ENCODE measurements at regions not wholly inside any gene's neighbourhood (a gene's known extent, or its start where the extent isn't known, plus 50 kb on each side); places are given as distances from the start of the nearest gene placed in this dataset.
"Not testable (repeated sequence)": the region's sequence is repeated elsewhere in the genome, so short reads cannot be mapped to it uniquely, and the experiment has no call there.

DNA sequence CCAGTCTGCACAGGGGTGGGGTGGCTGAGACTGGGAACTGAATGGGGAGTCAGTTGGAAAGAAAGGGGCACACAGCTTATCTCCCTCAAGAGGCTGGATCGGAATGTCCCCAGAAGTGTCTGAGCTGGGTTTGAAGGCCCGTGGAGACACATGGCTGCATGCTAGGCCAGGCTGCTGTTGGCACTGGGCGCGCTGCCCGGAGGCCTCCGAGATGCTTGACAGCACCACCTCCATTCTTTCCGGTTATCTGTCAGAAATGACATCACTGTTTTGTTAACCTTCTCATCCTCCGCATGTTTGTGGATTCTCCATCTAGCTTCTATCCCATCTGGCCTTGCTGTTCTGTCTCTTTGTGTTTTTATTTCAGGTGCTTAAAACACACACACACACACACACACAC is 85.5 kb downstream of the APIP start:
- ChIA-PET CTCF (no interaction called here), POLR2A (no interaction called here)
- H3K9me3 Mint-ChIP-seq (ENCODE audit: insufficient read depth) = no peaks in the 10 kb centered on the region
- no peak for ATAC-seq
- no peaks in the 10 kb centered on the region for H3K36me3 Mint-ChIP-seq (ENCODE audit: low read depth)
- no peak overlapping the region for H3K4me3 Mint-ChIP-seq
- no peak for DNase-seq
- no peak overlapping the region for H3K27ac Mint-ChIP-seq
- peaks cover 4% of the 10 kb centered on the region for H3K27me3 Mint-ChIP-seq (ENCODE audit: low read depth)
- no peaks in the 10 kb centered on the region for H3K4me1 Mint-ChIP-seq (ENCODE audit: low read depth)

DNA sequence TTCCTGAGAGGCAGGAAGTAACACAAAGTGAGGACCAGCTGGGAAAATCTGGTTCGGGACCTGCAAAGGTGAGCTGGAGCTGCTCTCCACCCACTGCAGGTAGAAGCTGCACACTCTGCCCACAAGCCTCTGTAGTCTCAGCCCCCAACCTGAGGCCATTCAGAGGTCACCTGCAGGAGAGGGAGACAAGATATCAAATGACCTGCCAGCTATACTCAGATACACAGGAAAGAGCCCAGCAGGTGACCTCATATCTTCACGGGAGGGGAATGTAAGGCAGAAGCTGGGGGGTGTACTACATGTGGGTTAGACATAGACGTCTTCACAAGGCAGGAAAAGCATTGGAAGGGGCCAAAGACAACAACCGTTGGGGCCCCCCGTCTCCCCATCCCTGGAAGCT is 86.1 kb downstream of the APIP start:
- H3K9me3 Mint-ChIP-seq (ENCODE audit: insufficient read depth) = no peaks in the 10 kb centered on the region
- H3K4me1 Mint-ChIP-seq (ENCODE audit: low read depth) = no peaks in the 10 kb centered on the region
- ChIA-PET CTCF (no interaction called here), POLR2A (no interaction called here)
- H3K27ac Mint-ChIP-seq = no peak overlapping the region
- H3K27me3 Mint-ChIP-seq (ENCODE audit: low read depth) = peaks cover 2% of the 10 kb centered on the region
- DNase-seq (no peak), ATAC-seq (no peak)
- H3K4me3 Mint-ChIP-seq = no peak overlapping the region
- no peaks in the 10 kb centered on the region for H3K36me3 Mint-ChIP-seq (ENCODE audit: low read depth)

DNA sequence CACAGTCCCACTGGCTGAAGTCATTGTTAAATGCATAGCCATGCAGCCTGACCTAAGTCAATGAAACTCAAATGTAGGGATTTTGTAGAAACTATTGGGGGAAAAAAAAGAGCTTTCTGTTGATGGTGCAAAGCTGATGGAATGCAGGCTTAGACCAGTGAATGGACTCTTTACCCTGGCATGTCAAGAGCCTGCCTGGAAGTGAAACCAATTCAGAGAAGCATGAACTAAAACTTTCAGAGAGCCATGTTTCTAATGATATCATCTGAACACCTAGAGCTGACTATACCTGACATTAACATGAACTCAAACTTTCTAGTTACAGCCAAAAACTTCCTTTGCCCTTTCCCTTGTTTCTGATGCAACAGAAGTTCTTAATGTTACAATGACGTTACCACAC is 89.0 kb downstream of the APIP start:
- ATAC-seq (no peak), DNase-seq (no peak)
- Mint-ChIP-seq H3K27ac (no peak overlapping the region), H3K36me3 (ENCODE audit: low read depth) (no peaks in the 10 kb centered on the region), H3K9me3 (ENCODE audit: insufficient read depth) (no peaks in the 10 kb centered on the region), H3K27me3 (ENCODE audit: low read depth) (peaks cover 4% of the 10 kb centered on the region), H3K4me1 (ENCODE audit: low read depth) (no peaks in the 10 kb centered on the region), H3K4me3 (no peak overlapping the region)
- CTCF ChIA-PET = no interaction called here
- POLR2A ChIA-PET = no interaction called here

DNA sequence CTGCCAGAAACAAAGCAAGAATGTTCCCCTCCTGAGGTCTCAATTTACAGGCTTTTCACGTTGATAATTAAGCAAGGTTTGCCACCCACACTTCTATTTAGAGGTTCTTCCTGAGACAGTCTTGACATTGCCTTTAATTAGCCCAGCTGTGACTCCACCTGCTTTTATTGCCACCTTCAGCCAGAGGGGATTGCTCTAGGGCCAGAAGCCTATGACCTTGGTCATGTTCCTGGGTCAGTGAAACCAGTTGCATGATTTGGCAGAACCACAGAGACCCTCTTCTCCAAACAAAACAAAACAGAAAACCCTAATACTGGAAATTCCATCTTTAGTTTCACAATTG is 89.8 kb downstream of the APIP start:
- Mint-ChIP-seq H3K4me3 (no peak overlapping the region), H3K4me1 (ENCODE audit: low read depth) (no peaks in the 10 kb centered on the region), H3K27me3 (ENCODE audit: low read depth) (peaks cover 8% of the 10 kb centered on the region), H3K27ac (no peak overlapping the region), H3K36me3 (ENCODE audit: low read depth) (no peaks in the 10 kb centered on the region), H3K9me3 (ENCODE audit: insufficient read depth) (no peaks in the 10 kb centered on the region)
- POLR2A ChIA-PET = no interaction called here
- CTCF ChIA-PET = no interaction called here
- no peak for ATAC-seq
- no peak for DNase-seq

DNA sequence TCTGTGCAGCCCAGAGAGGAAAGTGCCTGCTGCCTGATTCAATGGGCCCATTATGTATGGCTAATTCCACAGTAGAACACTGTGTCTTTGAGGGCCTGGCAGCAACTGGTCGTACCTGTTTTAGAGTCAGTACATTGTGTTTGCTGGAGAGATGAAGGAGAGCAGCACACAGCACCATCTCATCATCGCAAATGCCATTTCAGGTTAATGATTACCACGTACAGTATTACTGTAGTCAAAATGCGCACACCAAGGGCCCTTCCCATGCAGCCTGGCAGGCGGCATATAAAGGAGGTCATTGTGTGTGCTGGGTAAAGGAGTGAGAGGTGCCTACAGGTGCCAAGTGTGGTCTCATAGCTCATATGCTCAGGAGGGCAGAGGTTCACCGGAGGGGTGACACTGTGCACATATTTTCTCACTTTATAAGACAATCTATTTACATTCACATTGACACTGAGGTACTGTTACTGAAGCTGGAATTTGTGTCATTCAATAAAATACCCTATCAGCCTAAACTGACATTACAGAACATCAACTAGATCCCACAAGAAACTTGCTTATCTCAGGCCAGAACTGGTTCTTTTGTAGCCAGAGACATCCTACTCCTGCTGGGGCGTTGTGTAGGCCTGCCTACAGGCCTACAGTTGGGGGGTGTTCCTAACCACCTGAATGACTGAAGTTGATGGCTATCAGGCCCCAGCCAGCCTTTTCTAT is 90.4 kb downstream of the APIP start:
- peaks cover 8% of the 10 kb centered on the region for H3K27me3 Mint-ChIP-seq (ENCODE audit: low read depth)

DNA sequence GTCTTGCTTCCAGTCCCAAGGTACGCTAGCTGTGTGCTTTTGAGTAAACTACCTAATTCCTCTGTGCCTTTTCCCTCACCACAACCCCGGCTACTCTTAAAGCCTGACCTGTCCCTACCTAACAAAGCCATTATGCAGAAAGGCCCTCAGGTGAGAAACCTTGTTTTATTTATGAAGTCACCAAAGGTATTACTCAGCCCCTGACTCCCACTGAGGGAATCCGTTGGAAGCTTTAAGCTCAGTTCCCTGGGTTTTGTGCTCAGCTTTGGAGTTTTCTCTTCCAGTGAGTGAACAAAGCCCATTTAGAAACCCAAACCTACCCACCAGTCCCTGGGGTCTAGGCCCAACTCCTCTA is 90.9 kb downstream of the APIP start:
- no peak for ATAC-seq

More for the DNA sequence above, 90.4 kb downstream of the APIP start:
- ATAC-seq = no peak
- no peaks in the 10 kb centered on the region for H3K9me3 Mint-ChIP-seq (ENCODE audit: insufficient read depth)
- DNase-seq = no peak
- no peaks in the 10 kb centered on the region for H3K4me1 Mint-ChIP-seq (ENCODE audit: low read depth)
- no peak overlapping the region for H3K27ac Mint-ChIP-seq
- H3K36me3 Mint-ChIP-seq (ENCODE audit: low read depth) = no peaks in the 10 kb centered on the region
- no peak overlapping the region for H3K4me3 Mint-ChIP-seq
- CTCF ChIA-PET = no interaction called here
- POLR2A ChIA-PET = no interaction called here

DNA sequence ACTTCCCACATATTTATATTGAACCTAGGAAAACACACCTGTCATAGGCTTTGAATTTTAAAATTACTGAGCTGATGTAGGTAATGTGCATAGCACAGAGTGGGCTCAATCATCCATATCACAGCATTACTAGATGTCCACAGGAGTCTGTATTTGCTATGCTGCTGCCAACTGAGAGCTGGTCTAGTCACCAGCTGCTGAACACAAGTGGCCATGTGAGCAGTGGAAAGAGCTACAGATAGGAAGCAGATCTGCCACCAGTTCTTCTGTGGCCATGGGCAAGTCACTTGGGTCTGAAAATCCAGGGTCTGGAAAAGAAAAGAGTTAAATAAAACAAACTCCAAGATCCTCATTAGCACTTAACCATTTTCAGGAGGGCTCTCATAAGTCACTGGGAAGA is 91.8 kb downstream of the APIP start:
- DNase-seq (no peak), ATAC-seq (no peak)
- ChIA-PET POLR2A (no interaction called here), CTCF (no interaction called here)
- no peak overlapping the region for H3K4me3 Mint-ChIP-seq
- no peaks in the 10 kb centered on the region for H3K4me1 Mint-ChIP-seq (ENCODE audit: low read depth)
- no peaks in the 10 kb centered on the region for H3K36me3 Mint-ChIP-seq (ENCODE audit: low read depth)
- peaks cover 11% of the 10 kb centered on the region for H3K27me3 Mint-ChIP-seq (ENCODE audit: low read depth)
- H3K27ac Mint-ChIP-seq = no peak overlapping the region
- no peaks in the 10 kb centered on the region for H3K9me3 Mint-ChIP-seq (ENCODE audit: insufficient read depth)

More for the DNA sequence above, 90.9 kb downstream of the APIP start:
- no peak for DNase-seq
- Mint-ChIP-seq H3K4me1 (ENCODE audit: low read depth) (no peaks in the 10 kb centered on the region), H3K27ac (no peak overlapping the region), H3K4me3 (no peak overlapping the region), H3K27me3 (ENCODE audit: low read depth) (peaks cover 8% of the 10 kb centered on the region), H3K36me3 (ENCODE audit: low read depth) (no peaks in the 10 kb centered on the region), H3K9me3 (ENCODE audit: insufficient read depth) (no peaks in the 10 kb centered on the region)
- ChIA-PET CTCF (no interaction called here), POLR2A (no interaction called here)

DNA sequence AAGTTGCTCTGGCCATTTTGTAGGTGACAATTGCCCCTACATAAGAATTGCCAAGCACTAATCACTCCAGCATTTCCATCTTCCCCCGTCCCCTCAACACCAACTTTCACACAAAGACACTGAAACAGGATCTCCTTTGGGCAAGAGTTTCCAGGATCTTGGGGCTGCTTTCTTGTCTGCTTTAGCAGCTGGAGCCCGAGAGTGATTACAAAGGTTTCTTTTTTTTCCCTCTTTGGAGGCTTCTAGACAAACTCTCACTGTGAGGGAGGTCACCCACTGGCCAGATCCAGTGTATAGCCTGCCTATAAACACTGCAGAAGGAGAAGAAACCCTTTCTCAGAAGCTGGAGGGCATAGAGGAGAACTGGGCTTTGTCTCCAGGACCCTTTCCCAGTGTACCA is 92.5 kb downstream of the APIP start:
- H3K27ac Mint-ChIP-seq = no peak overlapping the region
- ChIA-PET POLR2A (no interaction called here), CTCF (no interaction called here)
- no peak overlapping the region for H3K4me3 Mint-ChIP-seq
- DNase-seq (no peak), ATAC-seq (no peak)
- no peaks in the 10 kb centered on the region for H3K9me3 Mint-ChIP-seq (ENCODE audit: insufficient read depth)
- no peaks in the 10 kb centered on the region for H3K4me1 Mint-ChIP-seq (ENCODE audit: low read depth)
- peaks cover 11% of the 10 kb centered on the region for H3K27me3 Mint-ChIP-seq (ENCODE audit: low read depth)
- no peaks in the 10 kb centered on the region for H3K36me3 Mint-ChIP-seq (ENCODE audit: low read depth)

DNA sequence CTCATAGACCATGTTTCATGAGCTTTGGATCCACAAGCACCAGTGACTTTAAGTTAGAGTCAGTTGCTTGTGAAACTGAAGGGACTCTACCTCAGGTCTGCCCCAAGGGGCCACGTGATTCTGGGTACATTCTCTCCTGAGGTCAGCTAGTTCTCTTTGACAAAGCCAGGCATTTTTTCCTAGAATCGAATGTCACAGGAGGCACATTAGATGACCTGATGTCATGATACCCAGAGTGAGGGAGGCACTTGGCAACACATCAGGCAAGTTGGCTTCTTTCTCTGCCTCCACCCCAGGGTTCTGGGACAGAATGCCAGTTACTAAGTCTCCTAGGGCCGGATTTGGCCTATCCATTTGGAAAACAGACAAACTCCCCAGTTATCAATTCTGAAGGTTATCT is 93.0 kb downstream of the APIP start:
- Mint-ChIP-seq H3K36me3 (ENCODE audit: low read depth) (no peaks in the 10 kb centered on the region), H3K9me3 (ENCODE audit: insufficient read depth) (no peaks in the 10 kb centered on the region), H3K4me1 (ENCODE audit: low read depth) (no peaks in the 10 kb centered on the region), H3K27me3 (ENCODE audit: low read depth) (peaks cover 11% of the 10 kb centered on the region), H3K4me3 (no peak overlapping the region), H3K27ac (no peak overlapping the region)
- ATAC-seq (no peak), DNase-seq (no peak)
- CTCF ChIA-PET = no interaction called here
- POLR2A ChIA-PET = no interaction called here

DNA sequence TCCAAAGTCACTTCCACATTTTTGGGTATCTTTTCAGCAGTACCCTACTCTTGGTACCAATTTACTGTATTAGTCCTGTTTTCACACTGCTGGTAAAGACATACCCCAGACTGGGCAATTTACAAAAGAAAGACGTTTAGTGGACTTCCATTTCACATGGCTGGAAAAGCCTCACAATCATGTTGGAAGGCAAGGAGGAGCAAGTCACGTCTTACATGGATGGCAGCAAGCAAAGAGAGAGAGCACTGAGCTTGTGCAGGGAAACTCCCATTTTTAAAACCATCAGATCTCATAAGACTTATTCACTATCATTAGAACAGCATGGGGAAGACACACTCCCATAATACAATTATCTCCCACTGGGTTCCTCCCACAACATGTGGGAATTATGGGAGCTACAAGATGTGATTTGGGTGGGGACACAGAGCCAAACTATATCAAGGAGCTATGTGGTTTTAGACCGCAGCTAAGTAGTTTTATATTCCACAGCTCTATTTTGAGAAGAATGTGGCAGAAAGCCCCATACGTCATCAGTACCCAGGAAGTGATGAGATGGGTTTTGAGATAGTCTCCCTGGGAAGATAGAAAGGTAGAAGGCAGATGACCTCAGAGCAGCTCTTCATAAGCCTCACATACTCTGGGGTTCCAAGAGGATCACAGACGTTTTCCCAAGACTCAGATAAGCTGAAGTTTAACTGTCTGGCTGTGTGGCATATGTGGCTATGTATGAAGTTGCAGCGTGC is 96.3 kb downstream of the APIP start:
- Mint-ChIP-seq H3K27ac (no peak overlapping the region), H3K4me1 (ENCODE audit: low read depth) (no peaks in the 10 kb centered on the region), H3K36me3 (ENCODE audit: low read depth) (no peaks in the 10 kb centered on the region), H3K4me3 (no peak overlapping the region), H3K27me3 (ENCODE audit: low read depth) (peaks cover 19% of the 10 kb centered on the region), H3K9me3 (ENCODE audit: insufficient read depth) (no peaks in the 10 kb centered on the region)
- POLR2A ChIA-PET = no interaction called here
- CTCF ChIA-PET = no interaction called here
- no peak for ATAC-seq
- DNase-seq = no peak

DNA sequence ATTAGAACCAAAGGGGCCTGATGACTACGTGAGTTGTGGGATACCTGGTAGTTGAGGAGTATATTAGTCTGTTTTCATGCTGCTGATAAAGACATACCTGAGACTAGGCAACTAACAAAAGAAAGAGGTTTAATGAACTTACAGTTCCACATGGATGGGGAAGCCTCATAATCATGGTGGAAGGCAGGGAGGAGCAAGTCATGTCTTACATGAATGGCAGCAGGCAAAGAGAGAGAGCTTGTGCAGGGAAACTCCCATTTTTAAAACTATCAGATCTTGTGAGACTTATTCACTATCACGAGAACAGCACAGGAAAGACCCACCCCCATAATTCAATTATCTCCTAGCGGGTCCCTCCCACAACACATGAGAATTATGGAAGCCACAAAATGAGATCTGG is 98.4 kb downstream of the APIP start:
- H3K27me3 Mint-ChIP-seq (ENCODE audit: low read depth) = peaks cover 22% of the 10 kb centered on the region
- CTCF ChIA-PET; H3K4me3 Mint-ChIP-seq; POLR2A ChIA-PET; ATAC-seq; DNase-seq; H3K27ac Mint-ChIP-seq; H3K4me1 Mint-ChIP-seq (ENCODE audit: low read depth); H3K36me3 Mint-ChIP-seq (ENCODE audit: low read depth); H3K9me3 Mint-ChIP-seq (ENCODE audit: insufficient read depth): not testable (repeated sequence)

DNA sequence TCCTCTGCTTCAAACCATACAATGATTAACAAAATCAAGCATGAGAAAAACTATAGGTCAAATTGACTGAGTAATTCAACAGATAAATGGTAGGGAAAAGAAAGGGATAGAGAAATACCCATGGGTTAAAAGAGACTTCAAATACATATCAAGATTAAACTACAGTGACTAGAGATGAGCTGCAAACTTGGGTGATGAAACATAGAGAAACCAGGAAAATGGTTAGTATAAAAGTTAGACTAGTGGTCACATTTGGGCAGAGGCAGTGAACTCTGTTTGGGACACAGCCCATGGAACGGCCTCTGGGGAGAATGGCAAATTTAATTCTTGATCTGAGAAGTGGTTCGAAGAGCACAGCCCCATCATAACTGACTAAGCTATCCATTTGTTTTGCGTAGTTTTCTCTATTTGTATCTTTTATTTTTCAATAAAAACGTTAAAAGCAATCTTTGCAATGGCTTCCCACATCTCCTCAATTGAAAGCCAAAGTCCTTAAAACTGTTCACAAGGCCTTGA is 99.4 kb downstream of the APIP start:
- Mint-ChIP-seq H3K27ac (no peak overlapping the region), H3K27me3 (ENCODE audit: low read depth) (peaks cover 16% of the 10 kb centered on the region), H3K4me1 (ENCODE audit: low read depth) (no peaks in the 10 kb centered on the region), H3K4me3 (no peak overlapping the region), H3K36me3 (ENCODE audit: low read depth) (no peaks in the 10 kb centered on the region), H3K9me3 (ENCODE audit: insufficient read depth) (peaks cover 9% of the 10 kb centered on the region)
- DNase-seq (no peak), ATAC-seq (no peak)
- ChIA-PET POLR2A (no interaction called here), CTCF (no interaction called here)

Data from activated CD8-positive, alpha-beta T cell treated with anti-CD3 and anti-CD28 coated beads, Interleukin-2, amount 10 ng/mL, durations not matched to agents 7 days and 5 days (primary cell).